ENCODE measurements at regions not wholly inside any gene's neighbourhood (a gene's known extent, or its start where the extent isn't known, plus 50 kb on each side); places are given as distances from the start of the nearest gene placed in this dataset.

- H3K4me3 ChIP-seq (ENCODE audit: low read depth, low read length), result no peak overlapping the region
Measured at GRCh38 chr2:58914733-58915505, 673.8 kb upstream of the FANCL start.

GRCh38 chr2:58913082-58913726 is 672.1 kb upstream of the FANCL start:
- H3K4me3 ChIP-seq (ENCODE audit: low read depth, low read length), result no peak overlapping the region

GRCh38 chr2:58911877-58912276 is 670.8 kb upstream of the FANCL start:
- H3K4me3 ChIP-seq (ENCODE audit: low read depth, low read length), result no peak overlapping the region

GRCh38 chr2:58908501-58909154 is 667.5 kb upstream of the FANCL start:
- H3K4me3 ChIP-seq (ENCODE audit: low read depth, low read length), result no peak overlapping the region

- H3K4me3 ChIP-seq (ENCODE audit: low read depth, low read length), result no peak overlapping the region
Measured at GRCh38 chr2:58907644-58908043, 666.5 kb upstream of the FANCL start.

- H3K4me3 ChIP-seq (ENCODE audit: low read depth, low read length), result no peak overlapping the region
Measured at GRCh38 chr2:58906081-58906645, 665.0 kb upstream of the FANCL start.

GRCh38 chr2:58904095-58904494 is 663.0 kb upstream of the FANCL start:
- no peak overlapping the region for H3K4me3 ChIP-seq (ENCODE audit: low read depth, low read length)

- no peak overlapping the region for H3K4me3 ChIP-seq (ENCODE audit: low read depth, low read length)
Measured at GRCh38 chr2:58903427-58903826, 662.3 kb upstream of the FANCL start.

GRCh38 chr2:58900246-58901027 is 659.3 kb upstream of the FANCL start:
- no peak overlapping the region for H3K4me3 ChIP-seq (ENCODE audit: low read depth, low read length)

- no peak overlapping the region for H3K4me3 ChIP-seq (ENCODE audit: low read depth, low read length)
Measured at GRCh38 chr2:58899692-58900091, 658.6 kb upstream of the FANCL start.

GRCh38 chr2:58896638-58897037 is 655.5 kb upstream of the FANCL start:
- no peak overlapping the region for H3K4me3 ChIP-seq (ENCODE audit: low read depth, low read length)

GRCh38 chr2:58895857-58896256 is 654.7 kb upstream of the FANCL start:
- H3K4me3 ChIP-seq (ENCODE audit: low read depth, low read length), result no peak overlapping the region

GRCh38 chr2:58893656-58894351 is 652.7 kb upstream of the FANCL start:
- H3K4me3 ChIP-seq (ENCODE audit: low read depth, low read length), result no peak overlapping the region

GRCh38 chr2:58891828-58892377 is 650.8 kb upstream of the FANCL start:
- no peak overlapping the region for H3K4me3 ChIP-seq (ENCODE audit: low read depth, low read length)

GRCh38 chr2:58890865-58891525 is 649.9 kb upstream of the FANCL start:
- H3K4me3 ChIP-seq (ENCODE audit: low read depth, low read length), result no peak overlapping the region

- no peak overlapping the region for H3K4me3 ChIP-seq (ENCODE audit: low read depth, low read length)
Measured at GRCh38 chr2:58886009-58886408, 644.9 kb upstream of the FANCL start.

GRCh38 chr2:58879834-58880233 is 638.7 kb upstream of the FANCL start:
- no peak overlapping the region for H3K4me3 ChIP-seq (ENCODE audit: low read depth, low read length)

- H3K4me3 ChIP-seq (ENCODE audit: low read depth, low read length), result no peak overlapping the region
Measured at GRCh38 chr2:58878778-58879177, 637.7 kb upstream of the FANCL start.

- H3K4me3 ChIP-seq (ENCODE audit: low read depth, low read length), result no peak overlapping the region
Measured at GRCh38 chr2:58876126-58876525, 635.0 kb upstream of the FANCL start.

- H3K4me3 ChIP-seq (ENCODE audit: low read depth, low read length), result no peak overlapping the region
Measured at GRCh38 chr2:58875436-58875835, 634.3 kb upstream of the FANCL start.
